Glomerular visceral epithelial cell (primary cell): ENCODE measurements at regions not wholly inside any gene's neighbourhood (a gene's known extent, or its start where the extent isn't known, plus 50 kb on each side); places are given as distances from the start of the nearest gene placed in this dataset.
A peak's percentile ranks its signal among the peaks of the same experiment; 100 is the strongest.

ENCODE experiments used
- DNase-seq: peaks from one replicate; pipeline ENCODE4 v3.0.0-alpha.2; 2016; ENCODE audit errors: extremely low spot score

- DNase-seq: no peak
These were observed 455.1 kb upstream of the ZNF608 start for GRCh38 chr5:125201446-125202052.

GRCh38 chr5:125202353-125202752 is 455.9 kb upstream of the ZNF608 start:
- no peak for DNase-seq

- DNase-seq: no peak
These were observed 456.5 kb upstream of the ZNF608 start for GRCh38 chr5:125202871-125203438.

GRCh38 chr5:125203912-125204311 is 457.5 kb upstream of the ZNF608 start:
- DNase-seq: no peak

GRCh38 chr5:125205601-125206225 is 459.3 kb upstream of the ZNF608 start:
- DNase-seq: no peak

- DNase-seq: no peak
These were observed 461.4 kb upstream of the ZNF608 start for GRCh38 chr5:125207856-125208255.

GRCh38 chr5:125209650-125210049 is 463.2 kb upstream of the ZNF608 start:
- DNase-seq: no peak

GRCh38 chr5:125210242-125210947 is 464.0 kb upstream of the ZNF608 start:
- no peak for DNase-seq

- DNase-seq: no peak
These were observed 467.6 kb upstream of the ZNF608 start for GRCh38 chr5:125214080-125214479.

GRCh38 chr5:125215593-125215992 is 469.2 kb upstream of the ZNF608 start:
- no peak for DNase-seq

GRCh38 chr5:125219710-125220109 is 473.3 kb upstream of the ZNF608 start:
- no peak for DNase-seq

GRCh38 chr5:125220284-125220683 is 473.8 kb upstream of the ZNF608 start:
- DNase-seq: no peak

- no peak for DNase-seq
These were observed 476.3 kb upstream of the ZNF608 start for GRCh38 chr5:125222597-125223240.

GRCh38 chr5:125225424-125225823 is 479.0 kb upstream of the ZNF608 start:
- no peak for DNase-seq

- no peak for DNase-seq
These were observed 480.4 kb upstream of the ZNF608 start for GRCh38 chr5:125226825-125227224.

- DNase-seq: peak; percentile 36
These were observed 481.1 kb upstream of the ZNF608 start for GRCh38 chr5:125227333-125228095.

- DNase-seq: no peak
These were observed 482.1 kb upstream of the ZNF608 start for GRCh38 chr5:125228363-125229070.

GRCh38 chr5:125229556-125229955 is 483.1 kb upstream of the ZNF608 start:
- no peak for DNase-seq

- DNase-seq: no peak
These were observed 486.4 kb upstream of the ZNF608 start for GRCh38 chr5:125232779-125233230.

- no peak for DNase-seq
These were observed 487.5 kb upstream of the ZNF608 start for GRCh38 chr5:125233944-125234343.

- DNase-seq: no peak
These were observed 489.6 kb upstream of the ZNF608 start for GRCh38 chr5:125236007-125236406.
